IMR-90 (cell line): ENCODE measurements at regions not wholly inside any gene's neighbourhood (a gene's known extent, or its start where the extent isn't known, plus 50 kb on each side); places are given as distances from the start of the nearest gene placed in this dataset.
"Not testable (repeated sequence)": the region's sequence is repeated elsewhere in the genome, so short reads cannot be mapped to it uniquely, and the experiment has no call there.

Experiments
- ATAC-seq: fragments of 200-7000 bp; cut with Tn5 transposase; 2 replicates; pipeline ENCODE4 v1.9.1; 2020; ENCODE audit warnings: low read depth, mild to moderate bottlenecking, moderate library complexity
- BruUV-seq: library from RNA; stranded (reverse); fragments of 400-500 nt; replicated peaks from 2 replicates; lab custom pipeline; 2021; lab: Mats Ljungman, UMichigan
- CTCF ChIA-PET: fragments of 300-600 bp; formaldehyde crosslinking; extraction: SDS; loops from one replicate; lab custom pipeline; 2021; ENCODE audit warnings: antibody characterized with exemption; lab: Yijun Ruan, JAX
- POLR2A ChIA-PET: fragments of 300-600 bp; sonication (Branson Sonifier 250); formaldehyde crosslinking; loops from one replicate; lab custom pipeline; 2022; ENCODE audit warnings: antibody characterized with exemption; ENCODE audit not compliant: unreplicated experiment; lab: Charles Lee
- DNase-seq: peaks from one replicate; pipeline ENCODE4 v3.0.0; 2013
- H2AFZ ChIP-seq: replicated peaks from 2 replicates; pipeline ENCODE3; 2013; ENCODE audit warnings: low read length, mild to moderate bottlenecking; ENCODE audit not compliant: poor library complexity
- H2AK5ac ChIP-seq: 2 replicates; pipeline ENCODE4 v1.6.1; 2013; ENCODE audit warnings: low read depth, low read length, inconsistent platforms
- H2AK9ac ChIP-seq: replicated peaks from 2 replicates; pipeline ENCODE3; 2013; ENCODE audit warnings: mild to moderate bottlenecking, low read depth, low read length, moderate library complexity; ENCODE audit not compliant: poor library complexity
- H2BK120ac ChIP-seq: 2 replicates; pipeline ENCODE4 v1.6.1; 2013; ENCODE audit warnings: low read depth, low read length, inconsistent platforms
- H2BK15ac ChIP-seq: 3 replicates; pipeline ENCODE4 v1.6.1; 2013; ENCODE audit warnings: low read depth, low read length, inconsistent platforms
- H2BK20ac ChIP-seq: 2 replicates; pipeline ENCODE4 v1.6.1; 2013; ENCODE audit warnings: low read depth, mild to moderate bottlenecking, inconsistent platforms, low read length, moderate library complexity
- H2BK5ac ChIP-seq: 2 replicates; pipeline ENCODE4 v1.6.1; 2013; ENCODE audit warnings: mild to moderate bottlenecking, low read depth, low read length, inconsistent platforms; ENCODE audit not compliant: poor library complexity, severe bottlenecking
- H3K14ac ChIP-seq: replicated peaks from 2 replicates; pipeline ENCODE4 v1.6.1; 2013; ENCODE audit warnings: low read depth, low read length, inconsistent platforms
- H3K18ac ChIP-seq: 2 replicates; pipeline ENCODE4 v1.6.1; 2013; ENCODE audit warnings: low read depth, low read length, control low read depth
- H3K23ac ChIP-seq: 2 replicates; pipeline ENCODE4 v1.6.1; 2013; ENCODE audit warnings: low read depth, low read length, inconsistent platforms
- H3K27ac ChIP-seq: 2 replicates; pipeline ENCODE4 v1.5.1; 2013; ENCODE audit warnings: mild to moderate bottlenecking, control low read depth, low read length; ENCODE audit not compliant: insufficient read depth
- H3K27me3 ChIP-seq: 2 replicates; pipeline ENCODE4 v1.6.1; 2013; ENCODE audit warnings: low read length; ENCODE audit not compliant: control insufficient read depth, insufficient read depth
- H3K36me3 ChIP-seq: 2 replicates; pipeline ENCODE4 v1.6.1; 2013; ENCODE audit warnings: low read length, mixed read lengths; ENCODE audit not compliant: control insufficient read depth, insufficient read depth
- H3K4ac ChIP-seq: 2 replicates; pipeline ENCODE4 v1.6.1; 2013; ENCODE audit warnings: low read depth, low read length, inconsistent platforms
- H3K4me1 ChIP-seq: 2 replicates; pipeline ENCODE4 v1.6.1; 2013; ENCODE audit warnings: low read length, mixed read lengths; ENCODE audit not compliant: control insufficient read depth, insufficient read depth
- H3K4me2 ChIP-seq: 2 replicates; pipeline ENCODE4 v1.6.1; 2013; ENCODE audit warnings: low read depth, mild to moderate bottlenecking, control low read depth, low read length, moderate library complexity
- H3K4me3 ChIP-seq: 2 replicates; pipeline ENCODE4 v1.5.1; 2013; ENCODE audit warnings: low read depth, mild to moderate bottlenecking, control low read depth, low read length, moderate library complexity; ENCODE audit not compliant: insufficient read depth
- H3K56ac ChIP-seq: 2 replicates; pipeline ENCODE4 v1.6.1; 2013; ENCODE audit warnings: low read length, inconsistent platforms; ENCODE audit not compliant: insufficient read depth; ENCODE audit errors: extremely low read depth
- H3K79me1 ChIP-seq, 2 experiments: 2 replicates each; pipeline ENCODE4 v1.6.1; 2013; ENCODE audit warnings: low read length in 2 of 2, inconsistent platforms in 1 of 2, low read depth in 1 of 2
- H3K9ac ChIP-seq: 2 replicates; pipeline ENCODE4 v1.6.1; 2013; ENCODE audit warnings: low read depth, low read length, control low read depth
- H3K9me1 ChIP-seq: 2 replicates; pipeline ENCODE4 v1.6.1; 2013; ENCODE audit warnings: low read length, inconsistent platforms; ENCODE audit not compliant: insufficient read depth
- H3K9me3 ChIP-seq: 2 replicates; pipeline ENCODE4 v1.6.1; 2013; ENCODE audit warnings: low read length; ENCODE audit not compliant: control insufficient read depth, insufficient read depth
- H4K20me1 ChIP-seq: 2 replicates; pipeline ENCODE4 v1.6.1; 2013; ENCODE audit warnings: low read length, inconsistent platforms; ENCODE audit not compliant: insufficient read depth
- H4K5ac ChIP-seq: 2 replicates; pipeline ENCODE4 v1.6.1; 2013; ENCODE audit warnings: mild to moderate bottlenecking, low read depth, low read length, control low read depth
- H4K8ac ChIP-seq, 2 experiments: 2 replicates each; pipeline ENCODE4 v1.6.1; 2013; ENCODE audit warnings: low read depth in 2 of 2, low read length in 2 of 2, control low read depth in 1 of 2, inconsistent platforms in 1 of 2
- H4K91ac ChIP-seq: 2 replicates; pipeline ENCODE4 v1.6.1; 2013; ENCODE audit warnings: low read depth, low read length, inconsistent platforms; ENCODE audit not compliant: insufficient read depth
- FOS ChIP-seq: fragments of 150-350 bp; IDR thresholded peaks from 2 replicates; pipeline ENCODE4 v1.6.1; 2016; ENCODE audit warnings: low read depth, low read length
- MAFK ChIP-seq: IDR thresholded peaks from 2 replicates; pipeline ENCODE4 v1.6.1; 2012; ENCODE audit warnings: low read depth, low read length, improper control_type of control experiment
- WGBS, 2 experiments: methylation state at CpG; one replicate each; pipeline versions ENCODE4 v1.1.5 to v1.1.7; 2013; ENCODE audit warnings: missing lambda C conversion rate in 2 of 2; ENCODE audit not compliant: insufficient read length in 1 of 2; ENCODE audit errors: extremely low coverage in 2 of 2; 5-methylcytosine and 5-hydroxymethylcytosine counted together
- dilution Hi-C: fragments of 300-500 bp; cut with HindIII; formaldehyde crosslinking; loops from one replicate; pipeline ENCODE4 v1.14.3; 2018; ENCODE audit warnings: low sequenced_read_pairs; ENCODE audit not compliant: unreplicated experiment
- in situ Hi-C: fragments of 300-500 bp; cut with MboI; formaldehyde crosslinking; loops from 3 replicates; pipeline ENCODE4 v1.14.3; 2019; ENCODE audit warnings: low sequenced_read_pairs, inconsistent platforms, mixed read lengths
- intact Hi-C: fragments of 100-400 bp; cut with micrococcal nuclease; formaldehyde crosslinking; loops from 2 replicates; pipeline ENCODE4 v1.10.0; 2022

DNA sequence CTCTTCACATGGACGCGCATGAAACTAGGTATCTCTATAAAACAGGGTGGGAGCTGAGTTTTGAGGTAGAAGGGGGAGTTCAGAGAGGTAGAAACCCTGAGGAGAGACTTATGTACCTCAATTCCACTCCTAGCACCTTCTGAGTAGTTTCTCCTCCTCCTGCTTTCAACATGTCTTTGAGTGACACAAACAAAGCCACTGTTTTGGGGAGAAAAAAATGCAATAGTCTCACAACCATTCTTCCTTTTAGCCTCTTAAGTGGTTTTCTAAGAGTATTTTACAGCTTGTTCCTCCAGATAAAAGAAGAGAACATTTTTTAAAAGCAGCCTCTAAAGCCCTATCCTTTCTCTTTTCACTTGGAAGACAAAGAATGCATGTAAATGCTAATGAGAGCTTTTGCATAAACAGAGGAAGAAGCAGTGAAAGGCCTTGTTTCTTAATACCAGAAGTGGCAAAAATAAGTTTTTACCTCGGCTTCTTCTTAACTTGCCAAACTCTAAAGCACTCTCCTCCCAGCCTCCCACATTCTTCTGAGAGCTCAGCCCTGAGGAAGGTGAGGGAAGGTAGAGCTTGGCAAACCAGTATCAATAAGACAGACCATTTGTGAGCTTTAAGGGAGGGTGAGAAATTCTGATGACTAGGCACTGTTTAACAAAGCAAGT, 1304.4 kb upstream of the ACVR2A start:
- no peaks in the 10 kb centered on the region for H3K27me3 ChIP-seq
- no peaks in the 10 kb centered on the region for H4K20me1 ChIP-seq
- H2BK120ac ChIP-seq, result no peak overlapping the region
- H3K14ac ChIP-seq, result no peak overlapping the region
- DNase-seq (no peak), ATAC-seq (no peak)
- in situ Hi-C loops (no loop called here), dilution Hi-C loops (no loop called here), intact Hi-C loops (no loop called here)
- H4K8ac ChIP-seq, result no peak overlapping the region
- H2BK5ac ChIP-seq, result no peak overlapping the region
- no peaks in the 10 kb centered on the region for H3K9me1 ChIP-seq
- no peaks in the 10 kb centered on the region for H3K79me1 ChIP-seq
- CTCF ChIA-PET, result no interaction called here
- TF ChIP-seq MAFK, result peak; percentile 17; the same call in 1 of the 2 replicates
- no peak for TF ChIP-seq FOS
- no peak overlapping the region for H3K9ac ChIP-seq
- H3K36me3 ChIP-seq, result no peaks in the 10 kb centered on the region
- no peak overlapping the region for H2BK20ac ChIP-seq
- no peak overlapping the region for H3K4me3 ChIP-seq
- no peak overlapping the region for H4K5ac ChIP-seq
- H3K56ac ChIP-seq, result no peak overlapping the region
- WGBS, 2 experiments, result no CpG with 5 or more reads among the region's 3 CpGs
- H3K18ac ChIP-seq, result no peak overlapping the region
- no peak overlapping the region for H3K4me2 ChIP-seq
- H2AK9ac ChIP-seq, result no peak overlapping the region
- no peak overlapping the region for H4K91ac ChIP-seq
- no peak overlapping the region for H3K4ac ChIP-seq
- no peak overlapping the region for H3K27ac ChIP-seq
- no peaks in the 10 kb centered on the region for H3K9me3 ChIP-seq
- H3K23ac ChIP-seq, result no peak overlapping the region
- BruUV-seq, result no TSS peak
- no peak overlapping the region for H2AFZ ChIP-seq
- no peak overlapping the region for H2BK15ac ChIP-seq
- POLR2A ChIA-PET, result no interaction called here
- H3K4me1 ChIP-seq, result no peaks in the 10 kb centered on the region
- no peak overlapping the region for H2AK5ac ChIP-seq

GRCh38 chr2:146539739-146540138, 1305.1 kb upstream of the ACVR2A start:
- H2AK5ac ChIP-seq, H3K4me2 ChIP-seq, H4K20me1 ChIP-seq, H2BK120ac ChIP-seq, H3K27me3 ChIP-seq, H3K36me3 ChIP-seq, H2AK9ac ChIP-seq, H2AFZ ChIP-seq, H3K4ac ChIP-seq, H2BK15ac ChIP-seq, H3K27ac ChIP-seq, DNase-seq, H4K5ac ChIP-seq, H2BK20ac ChIP-seq, BruUV-seq, H4K8ac ChIP-seq, H4K91ac ChIP-seq, H3K23ac ChIP-seq, H3K4me3 ChIP-seq, H2BK5ac ChIP-seq, ATAC-seq, H3K56ac ChIP-seq, dilution Hi-C loops, H3K79me1 ChIP-seq, H3K9me3 ChIP-seq, H3K9ac ChIP-seq, H3K18ac ChIP-seq, H3K9me1 ChIP-seq, in situ Hi-C loops, H3K4me1 ChIP-seq, H3K14ac ChIP-seq, POLR2A ChIA-PET, intact Hi-C loops: not testable (repeated sequence)
- 80% methylated on average over 1 of the region's 5 CpGs; no CpG with 5 or more reads in 1 of the 2 experiments for WGBS, 2 experiments
- CTCF ChIA-PET, result interaction anchor here (0.5 kb wide), 1 partner anchor 1296 kb away, joined by 3 read pairs; no protein-coding TSS in a partner anchor
